ENCODE measurements at regions not wholly inside any gene's neighbourhood (a gene's known extent, or its start where the extent isn't known, plus 50 kb on each side); places are given as distances from the start of the nearest gene placed in this dataset.
"Not testable (repeated sequence)": the region's sequence is repeated elsewhere in the genome, so short reads cannot be mapped to it uniquely, and the experiment has no call there.

- DNase-seq (ENCODE audit: low read depth in 1 of 2, low spot score in 2 of 2) = no peak
- H3K4me3 ChIP-seq = no peak overlapping the region
- no peaks in the 10 kb centered on the region for H3K4me1 ChIP-seq (replicated peaks)
- H3K9me3 ChIP-seq (replicated peaks) = no peaks in the 10 kb centered on the region
- no peaks in the 10 kb centered on the region for H3K27me3 ChIP-seq (replicated peaks)
- no peak overlapping the region for H3K27ac ChIP-seq
- H3K36me3 ChIP-seq = no peaks in the 10 kb centered on the region
These were observed 616.1 kb downstream of the MAFB start for GRCh38 chr20:40072907-40073306.

GRCh38 chr20:40056171-40056570, 632.9 kb downstream of the MAFB start:
- Histone ChIP-seq H3K27me3 (replicated peaks) (no peaks in the 10 kb centered on the region), H3K9me3 (replicated peaks) (no peaks in the 10 kb centered on the region), H3K27ac (no peak overlapping the region), H3K36me3 (no peaks in the 10 kb centered on the region), H3K4me1 (replicated peaks) (no peaks in the 10 kb centered on the region), H3K4me3 (no peak overlapping the region)
- no peak for DNase-seq (ENCODE audit: low read depth in 1 of 2, low spot score in 2 of 2)

- Histone ChIP-seq H3K4me3 (no peak overlapping the region), H3K36me3 (no peaks in the 10 kb centered on the region), H3K27ac (no peak overlapping the region), H3K4me1 (replicated peaks) (no peaks in the 10 kb centered on the region), H3K27me3 (replicated peaks) (no peaks in the 10 kb centered on the region), H3K9me3 (replicated peaks) (no peaks in the 10 kb centered on the region)
- DNase-seq (ENCODE audit: low read depth in 1 of 2, low spot score in 2 of 2) = no peak
These were observed 633.3 kb downstream of the MAFB start for GRCh38 chr20:40055711-40056110.

- no peaks in the 10 kb centered on the region for H3K27me3 ChIP-seq (replicated peaks)
- no peak overlapping the region for H3K27ac ChIP-seq
- no peaks in the 10 kb centered on the region for H3K4me1 ChIP-seq (replicated peaks)
- DNase-seq (ENCODE audit: low read depth in 1 of 2, low spot score in 2 of 2) = no peak
- no peaks in the 10 kb centered on the region for H3K36me3 ChIP-seq
- no peaks in the 10 kb centered on the region for H3K9me3 ChIP-seq (replicated peaks)
- H3K4me3 ChIP-seq = no peak overlapping the region
These were observed 634.7 kb downstream of the MAFB start for GRCh38 chr20:40054311-40054710.

GRCh38 chr20:40050596-40050995, 638.4 kb downstream of the MAFB start:
- H3K4me3 ChIP-seq = no peak overlapping the region
- H3K27me3 ChIP-seq (replicated peaks) = no peaks in the 10 kb centered on the region
- H3K36me3 ChIP-seq = no peaks in the 10 kb centered on the region
- no peak overlapping the region for H3K27ac ChIP-seq
- H3K4me1 ChIP-seq (replicated peaks) = no peaks in the 10 kb centered on the region
- no peak for DNase-seq (ENCODE audit: low read depth in 1 of 2, low spot score in 2 of 2)
- H3K9me3 ChIP-seq (replicated peaks) = no peaks in the 10 kb centered on the region

GRCh38 chr20:40049854-40050253, 639.2 kb downstream of the MAFB start:
- DNase-seq (ENCODE audit: low read depth in 1 of 2, low spot score in 2 of 2) = no peak
- no peak overlapping the region for H3K27ac ChIP-seq
- no peaks in the 10 kb centered on the region for H3K36me3 ChIP-seq
- no peak overlapping the region for H3K4me3 ChIP-seq
- no peaks in the 10 kb centered on the region for H3K27me3 ChIP-seq (replicated peaks)
- no peaks in the 10 kb centered on the region for H3K9me3 ChIP-seq (replicated peaks)
- no peaks in the 10 kb centered on the region for H3K4me1 ChIP-seq (replicated peaks)

GRCh38 chr20:40046703-40047102, 642.3 kb downstream of the MAFB start:
- no peak overlapping the region for H3K27ac ChIP-seq
- H3K36me3 ChIP-seq = no peaks in the 10 kb centered on the region
- no peak for DNase-seq (ENCODE audit: low read depth in 1 of 2, low spot score in 2 of 2)
- no peaks in the 10 kb centered on the region for H3K4me1 ChIP-seq (replicated peaks)
- H3K27me3 ChIP-seq (replicated peaks) = no peaks in the 10 kb centered on the region
- H3K4me3 ChIP-seq = no peak overlapping the region
- no peaks in the 10 kb centered on the region for H3K9me3 ChIP-seq (replicated peaks)

GRCh38 chr20:40037511-40037910, 651.5 kb downstream of the MAFB start:
- no peak overlapping the region for H3K4me3 ChIP-seq
- H3K4me1 ChIP-seq (replicated peaks) = no peaks in the 10 kb centered on the region
- no peaks in the 10 kb centered on the region for H3K27me3 ChIP-seq (replicated peaks)
- no peak overlapping the region for H3K27ac ChIP-seq
- no peak for DNase-seq (ENCODE audit: low read depth in 1 of 2, low spot score in 2 of 2)
- H3K36me3 ChIP-seq = no peaks in the 10 kb centered on the region
- no peaks in the 10 kb centered on the region for H3K9me3 ChIP-seq (replicated peaks)

GRCh38 chr20:40029589-40029988, 659.4 kb downstream of the MAFB start:
- Histone ChIP-seq H3K4me3 (no peak overlapping the region), H3K36me3 (no peaks in the 10 kb centered on the region), H3K9me3 (replicated peaks) (no peaks in the 10 kb centered on the region), H3K27me3 (replicated peaks) (no peaks in the 10 kb centered on the region), H3K4me1 (replicated peaks) (no peaks in the 10 kb centered on the region), H3K27ac (no peak overlapping the region)
- no peak for DNase-seq (ENCODE audit: low read depth in 1 of 2, low spot score in 2 of 2)

GRCh38 chr20:40019510-40019909, 669.5 kb downstream of the MAFB start:
- H3K9me3 ChIP-seq (replicated peaks) = no peaks in the 10 kb centered on the region
- no peaks in the 10 kb centered on the region for H3K36me3 ChIP-seq
- H3K4me3 ChIP-seq = no peak overlapping the region
- no peaks in the 10 kb centered on the region for H3K4me1 ChIP-seq (replicated peaks)
- H3K27me3 ChIP-seq (replicated peaks) = 0 out of 2 replicates have a peak, but pooled peaks cover 3% of the 10 kb centered on the region
- H3K27ac ChIP-seq = no peak overlapping the region
- DNase-seq (ENCODE audit: low read depth in 1 of 2, low spot score in 2 of 2) = no peak

- no peak for DNase-seq (ENCODE audit: low read depth in 1 of 2, low spot score in 2 of 2)
- Histone ChIP-seq H3K4me1 (replicated peaks) (no peaks in the 10 kb centered on the region), H3K27me3 (replicated peaks) (0 out of 2 replicates have a peak, but pooled peaks cover 3% of the 10 kb centered on the region), H3K9me3 (replicated peaks) (no peaks in the 10 kb centered on the region), H3K27ac (no peak overlapping the region), H3K4me3 (no peak overlapping the region), H3K36me3 (no peaks in the 10 kb centered on the region)
These were observed 671.3 kb downstream of the MAFB start for GRCh38 chr20:40017765-40018164.

- no peak overlapping the region for H3K27ac ChIP-seq
These were observed 672.1 kb downstream of the MAFB start for GRCh38 chr20:40016890-40017289.

GRCh38 chr20:40016392-40016791, 672.6 kb downstream of the MAFB start:
- Histone ChIP-seq H3K36me3 (no peaks in the 10 kb centered on the region), H3K4me1 (replicated peaks) (no peaks in the 10 kb centered on the region), H3K27me3 (replicated peaks) (0 out of 2 replicates have a peak, but pooled peaks cover 3% of the 10 kb centered on the region), H3K9me3 (replicated peaks) (no peaks in the 10 kb centered on the region), H3K27ac (no peak overlapping the region), H3K4me3 (no peak overlapping the region)
- no peak for DNase-seq (ENCODE audit: low read depth in 1 of 2, low spot score in 2 of 2)

More at GRCh38 chr20:40016890-40017289, 672.1 kb downstream of the MAFB start:
- Histone ChIP-seq H3K4me3 (no peak overlapping the region), H3K36me3 (no peaks in the 10 kb centered on the region), H3K4me1 (replicated peaks) (no peaks in the 10 kb centered on the region), H3K27me3 (replicated peaks) (0 out of 2 replicates have a peak, but pooled peaks cover 3% of the 10 kb centered on the region), H3K9me3 (replicated peaks) (no peaks in the 10 kb centered on the region)
- no peak for DNase-seq (ENCODE audit: low read depth in 1 of 2, low spot score in 2 of 2)

GRCh38 chr20:40012026-40012425, 677.0 kb downstream of the MAFB start:
- H3K9me3 ChIP-seq (replicated peaks); H3K36me3 ChIP-seq; H3K4me1 ChIP-seq (replicated peaks); H3K4me3 ChIP-seq; H3K27me3 ChIP-seq (replicated peaks); H3K27ac ChIP-seq; DNase-seq (ENCODE audit: low read depth in 1 of 2, low spot score in 2 of 2): not testable (repeated sequence)

- no peak overlapping the region for H3K27ac ChIP-seq
- no peaks in the 10 kb centered on the region for H3K36me3 ChIP-seq
- no peaks in the 10 kb centered on the region for H3K9me3 ChIP-seq (replicated peaks)
- H3K4me1 ChIP-seq (replicated peaks) = no peaks in the 10 kb centered on the region
- DNase-seq (ENCODE audit: low read depth in 1 of 2, low spot score in 2 of 2) = no peak
- no peak overlapping the region for H3K4me3 ChIP-seq
- H3K27me3 ChIP-seq (replicated peaks) = no peaks in the 10 kb centered on the region
These were observed 678.6 kb downstream of the MAFB start for GRCh38 chr20:40010483-40010882.
